ENCODE measurements at regions not wholly inside any gene's neighbourhood (a gene's known extent, or its start where the extent isn't known, plus 50 kb on each side); places are given as distances from the start of the nearest gene placed in this dataset.

- TF ChIP-seq CHD7 (IDR thresholded peaks at IDR 0.05; ENCODE audit: insufficient replicate concordance, low read length) (no peak), POLR2AphosphoS5 (IDR thresholded peaks at IDR 0.05; ENCODE audit: low read depth, low read length) (no peak)
These were observed 698.9 kb downstream of the INHBA start (continued) for GRCh38 chr7:41003977-41004376.
